HAP-1 (cell line): ENCODE measurements at regions not wholly inside any gene's neighbourhood (a gene's known extent, or its start where the extent isn't known, plus 50 kb on each side); places are given as distances from the start of the nearest gene placed in this dataset.

ENCODE experiments used
- DNase-seq, 2 experiments: peaks; one replicate each; pipeline ENCODE4 v3.0.0-alpha.2; 2016 to 2020; ENCODE audit warnings: low spot score in 2 of 2
- H3K27me3 ChIP-seq: fragments of 250-450 bp; sonication (Bioruptor Pico); 2 replicates; pipeline ENCODE4 v1.5.1; 2020; ENCODE audit warnings: low read depth, mild to moderate bottlenecking, moderate library complexity
- H3K36me3 ChIP-seq: fragments of 250-450 bp; sonication (Bioruptor Pico); replicated peaks from 2 replicates; pipeline ENCODE4 v1.5.1; 2020; ENCODE audit warnings: mild to moderate bottlenecking
- H3K4me1 ChIP-seq: fragments of 250-450 bp; sonication (Bioruptor Pico); 2 replicates; pipeline ENCODE4 v1.5.1; 2020; ENCODE audit warnings: mild to moderate bottlenecking
- H3K4me3 ChIP-seq: fragments of 250-450 bp; sonication (Bioruptor Pico); 2 replicates; pipeline ENCODE4 v1.5.1; 2020; ENCODE audit warnings: mild to moderate bottlenecking, moderate library complexity
- H3K9me3 ChIP-seq: fragments of 250-450 bp; sonication (Bioruptor Pico); 2 replicates; pipeline ENCODE4 v1.5.1; 2020; ENCODE audit warnings: mild to moderate bottlenecking, moderate library complexity
- in situ Hi-C: fragments of 300-500 bp; cut with MboI; formaldehyde crosslinking; loops from 3 replicates; pipeline ENCODE4 v1.14.3; 2020; ENCODE audit warnings: low sequenced_read_pairs, inconsistent platforms, mixed read lengths

DNA sequence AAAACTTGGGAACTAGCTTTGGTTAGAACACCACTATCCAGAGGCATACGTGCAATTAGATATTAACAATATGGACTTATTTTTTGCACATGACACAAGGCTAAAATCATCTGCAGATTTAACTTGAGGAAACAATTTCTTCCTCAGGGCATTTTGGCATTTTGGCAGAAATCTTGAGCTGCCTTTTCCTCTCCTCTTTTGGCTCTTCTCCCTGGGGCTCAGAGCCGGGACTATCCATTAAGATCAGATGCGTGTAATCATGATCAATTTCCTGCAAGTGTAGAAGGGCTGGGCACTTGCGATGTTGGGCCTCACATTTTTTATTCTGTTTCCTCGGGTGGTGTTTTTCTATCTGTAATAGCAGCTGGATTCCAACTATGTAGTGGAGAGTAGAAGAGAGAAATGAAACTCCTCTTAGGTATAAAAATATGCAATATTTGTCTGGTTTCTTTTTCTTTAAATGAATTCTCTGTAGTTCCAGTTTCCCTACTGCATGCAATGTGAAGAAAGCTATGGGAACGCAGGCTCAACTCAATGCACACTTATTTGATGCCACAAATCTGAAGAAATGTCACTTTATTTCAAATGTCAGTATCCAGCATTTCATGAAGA lies 1010.8 kb downstream of the FLRT2 start:
- no peaks in the 10 kb centered on the region for H3K36me3 ChIP-seq
- no peak for DNase-seq
- no peaks in the 10 kb centered on the region for H3K9me3 ChIP-seq
- H3K4me1 ChIP-seq: no peaks in the 10 kb centered on the region
- H3K4me3 ChIP-seq: no peak overlapping the region
- in situ Hi-C loops: no loop called here
- H3K27me3 ChIP-seq: no peaks in the 10 kb centered on the region

DNA sequence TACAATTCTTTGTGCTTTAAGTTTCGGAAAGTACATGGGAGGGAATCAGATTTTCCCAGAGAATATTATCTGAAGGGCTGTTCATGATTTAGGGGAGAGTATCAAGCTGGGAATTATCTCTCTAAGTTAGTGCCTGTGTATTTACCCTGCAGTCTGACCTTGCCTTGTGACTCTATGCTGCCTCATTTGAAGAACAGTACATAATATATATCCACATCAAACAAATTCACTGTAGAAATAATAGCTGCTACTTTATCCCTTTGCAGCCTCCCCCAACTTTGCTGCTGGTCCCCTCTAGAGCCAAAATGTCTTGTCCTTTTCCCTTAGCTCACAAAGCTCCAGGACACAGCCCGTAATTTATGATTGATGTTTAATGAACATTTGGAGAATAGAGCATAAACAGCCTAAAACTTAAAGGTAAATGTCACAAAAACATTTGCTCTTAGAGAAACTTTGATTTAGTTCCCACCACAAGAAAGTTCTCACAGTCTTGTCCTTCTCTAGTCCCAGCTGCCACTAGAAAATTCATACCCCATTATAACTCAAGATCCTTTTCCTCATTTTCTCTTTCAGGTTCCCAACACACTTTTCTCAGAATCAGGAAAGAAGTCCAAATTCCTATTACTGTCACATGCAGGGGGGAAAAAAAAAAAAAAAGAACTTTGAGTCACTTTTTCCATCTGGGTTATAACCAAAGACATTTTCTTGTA lies 1009.6 kb downstream of the FLRT2 start:
- no peaks in the 10 kb centered on the region for H3K4me1 ChIP-seq
- no peak for DNase-seq
- no peaks in the 10 kb centered on the region for H3K9me3 ChIP-seq
- no peaks in the 10 kb centered on the region for H3K36me3 ChIP-seq
- H3K27me3 ChIP-seq: no peaks in the 10 kb centered on the region
- no peak overlapping the region for H3K4me3 ChIP-seq
- in situ Hi-C loops: no loop called here

GRCh38 chr14:86533834-86534233 lies 1003.9 kb downstream of the FLRT2 start:
- H3K27me3 ChIP-seq: no peaks in the 10 kb centered on the region
- no peak overlapping the region for H3K4me3 ChIP-seq
- no peaks in the 10 kb centered on the region for H3K36me3 ChIP-seq
- no peaks in the 10 kb centered on the region for H3K9me3 ChIP-seq
- H3K4me1 ChIP-seq: no peaks in the 10 kb centered on the region
- DNase-seq: no peak
- in situ Hi-C loops: no loop called here

GRCh38 chr14:86532219-86532618 lies 1002.3 kb downstream of the FLRT2 start:
- no peaks in the 10 kb centered on the region for H3K9me3 ChIP-seq
- no peaks in the 10 kb centered on the region for H3K36me3 ChIP-seq
- DNase-seq: no peak
- in situ Hi-C loops: no loop called here
- H3K4me3 ChIP-seq: no peak overlapping the region
- no peaks in the 10 kb centered on the region for H3K4me1 ChIP-seq
- no peaks in the 10 kb centered on the region for H3K27me3 ChIP-seq

- Histone ChIP-seq H3K27me3 (no peaks in the 10 kb centered on the region), H3K9me3 (no peaks in the 10 kb centered on the region), H3K36me3 (no peaks in the 10 kb centered on the region), H3K4me3 (no peak overlapping the region), H3K4me1 (no peaks in the 10 kb centered on the region)
- in situ Hi-C loops: no loop called here
- no peak for DNase-seq
Observed at GRCh38 chr14:86530457-86530856, 1000.5 kb downstream of the FLRT2 start.

- Histone ChIP-seq H3K36me3 (no peaks in the 10 kb centered on the region), H3K27me3 (no peaks in the 10 kb centered on the region), H3K9me3 (no peaks in the 10 kb centered on the region), H3K4me1 (no peaks in the 10 kb centered on the region), H3K4me3 (no peak overlapping the region)
- no peak for DNase-seq
- in situ Hi-C loops: no loop called here
Observed at GRCh38 chr14:86527312-86527711, 997.4 kb downstream of the FLRT2 start.

GRCh38 chr14:86525673-86526072 lies 995.7 kb downstream of the FLRT2 start:
- H3K4me1 ChIP-seq: no peaks in the 10 kb centered on the region
- no peaks in the 10 kb centered on the region for H3K36me3 ChIP-seq
- H3K27me3 ChIP-seq: no peaks in the 10 kb centered on the region
- in situ Hi-C loops: no loop called here
- DNase-seq: no peak
- no peak overlapping the region for H3K4me3 ChIP-seq
- no peaks in the 10 kb centered on the region for H3K9me3 ChIP-seq

GRCh38 chr14:86521843-86522242 lies 991.9 kb downstream of the FLRT2 start:
- Histone ChIP-seq H3K9me3 (no peaks in the 10 kb centered on the region), H3K4me3 (no peak overlapping the region), H3K27me3 (no peaks in the 10 kb centered on the region), H3K4me1 (no peaks in the 10 kb centered on the region), H3K36me3 (no peaks in the 10 kb centered on the region)
- DNase-seq: no peak
- in situ Hi-C loops: no loop called here

- no peaks in the 10 kb centered on the region for H3K4me1 ChIP-seq
- no peaks in the 10 kb centered on the region for H3K9me3 ChIP-seq
- no peaks in the 10 kb centered on the region for H3K27me3 ChIP-seq
- no peaks in the 10 kb centered on the region for H3K36me3 ChIP-seq
- H3K4me3 ChIP-seq: no peak overlapping the region
- no peak for DNase-seq
- in situ Hi-C loops: no loop called here
Observed at GRCh38 chr14:86521031-86521730, 991.2 kb downstream of the FLRT2 start.

DNA sequence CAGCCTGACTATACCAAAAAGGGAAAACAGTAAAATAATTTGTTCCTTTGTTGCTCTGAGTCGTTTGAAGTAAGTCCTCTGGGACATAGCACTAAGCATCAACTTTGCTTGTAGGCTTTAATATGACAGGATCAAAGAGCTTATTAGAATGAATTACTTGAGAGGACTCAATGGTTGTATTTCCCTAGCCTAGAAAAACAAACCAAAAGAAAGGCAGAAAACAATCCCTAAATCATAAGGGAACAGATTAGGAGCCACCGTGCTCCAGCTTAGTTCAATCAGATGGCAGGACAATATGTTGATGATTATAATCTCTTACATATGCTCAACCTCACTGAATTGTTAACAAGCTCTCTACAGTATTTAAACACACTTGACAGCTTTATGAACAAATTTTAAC lies 988.4 kb downstream of the FLRT2 start:
- H3K36me3 ChIP-seq: no peaks in the 10 kb centered on the region
- H3K9me3 ChIP-seq: no peaks in the 10 kb centered on the region
- no peak for DNase-seq
- H3K4me3 ChIP-seq: no peak overlapping the region
- in situ Hi-C loops: no loop called here
- H3K4me1 ChIP-seq: no peaks in the 10 kb centered on the region
- no peaks in the 10 kb centered on the region for H3K27me3 ChIP-seq

DNA sequence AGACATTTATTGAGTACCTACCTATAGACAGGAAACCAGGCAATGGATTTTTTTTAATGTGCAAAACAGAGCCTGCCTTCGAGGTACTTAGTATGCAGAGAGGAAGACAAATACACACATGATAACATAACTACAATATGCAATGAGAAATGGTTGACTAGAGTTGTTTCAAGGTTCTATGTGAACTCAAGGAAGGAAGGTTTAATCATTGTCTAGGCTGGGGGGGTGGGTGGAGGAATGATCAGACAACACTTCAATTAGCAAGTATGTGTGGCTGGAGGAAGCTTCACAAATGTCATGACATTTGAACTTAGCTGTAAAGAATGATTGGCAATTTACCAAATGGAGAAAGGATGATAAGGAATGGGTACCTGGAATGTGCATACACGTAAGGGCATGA lies 985.3 kb downstream of the FLRT2 start:
- H3K9me3 ChIP-seq: no peaks in the 10 kb centered on the region
- H3K36me3 ChIP-seq: no peaks in the 10 kb centered on the region
- in situ Hi-C loops: no loop called here
- DNase-seq: no peak
- H3K27me3 ChIP-seq: no peaks in the 10 kb centered on the region
- no peak overlapping the region for H3K4me3 ChIP-seq
- no peaks in the 10 kb centered on the region for H3K4me1 ChIP-seq

DNA sequence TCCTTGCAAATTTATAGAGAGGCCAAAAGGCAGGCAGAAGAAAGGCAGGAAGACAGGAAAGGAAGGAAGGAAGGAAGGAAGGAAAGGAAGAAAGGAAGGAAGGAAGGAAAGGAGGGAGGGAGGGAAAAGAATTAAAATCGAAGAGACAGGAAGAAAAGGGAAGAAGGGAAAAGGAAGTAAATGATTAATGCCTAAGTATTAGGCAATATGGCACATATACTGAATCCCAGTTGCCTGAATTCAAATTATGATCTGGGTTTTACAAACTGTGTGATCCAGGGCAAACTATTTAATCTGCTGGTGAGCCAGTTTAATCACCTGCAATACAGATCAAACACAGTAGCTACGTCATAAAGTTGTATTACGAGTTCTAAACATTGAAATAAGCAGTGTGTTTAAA lies 983.6 kb downstream of the FLRT2 start:
- Histone ChIP-seq H3K4me1 (no peaks in the 10 kb centered on the region), H3K36me3 (no peaks in the 10 kb centered on the region), H3K9me3 (no peaks in the 10 kb centered on the region), H3K4me3 (no peak overlapping the region), H3K27me3 (no peaks in the 10 kb centered on the region)
- DNase-seq: no peak
- in situ Hi-C loops: no loop called here

DNA sequence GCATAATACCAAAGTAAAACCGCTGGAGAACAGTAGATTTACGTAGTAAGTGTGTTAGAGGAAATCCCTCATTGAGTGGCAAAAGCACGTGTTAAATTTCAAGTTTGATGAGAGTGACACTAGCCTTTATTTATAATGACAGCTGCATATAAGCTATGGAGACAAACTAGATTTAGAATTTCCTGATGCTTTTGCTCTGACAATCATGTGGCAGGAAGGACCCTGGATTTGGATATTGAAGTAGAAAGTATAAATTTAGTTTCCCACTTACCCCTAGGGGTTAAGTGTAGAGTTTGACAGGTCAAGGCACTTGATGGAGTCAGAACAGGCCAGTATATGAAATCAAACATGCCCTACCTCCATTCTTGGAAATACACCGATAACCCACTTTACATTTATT lies 983.1 kb downstream of the FLRT2 start:
- no peak for DNase-seq
- in situ Hi-C loops: no loop called here
- Histone ChIP-seq H3K9me3 (no peaks in the 10 kb centered on the region), H3K27me3 (no peaks in the 10 kb centered on the region), H3K36me3 (no peaks in the 10 kb centered on the region), H3K4me1 (no peaks in the 10 kb centered on the region), H3K4me3 (no peak overlapping the region)

GRCh38 chr14:86510491-86510890 lies 980.5 kb downstream of the FLRT2 start:
- H3K36me3 ChIP-seq: no peaks in the 10 kb centered on the region
- in situ Hi-C loops: no loop called here
- no peaks in the 10 kb centered on the region for H3K9me3 ChIP-seq
- no peak overlapping the region for H3K4me3 ChIP-seq
- no peak for DNase-seq
- no peaks in the 10 kb centered on the region for H3K27me3 ChIP-seq
- H3K4me1 ChIP-seq: no peaks in the 10 kb centered on the region
